H1 (cell line): ENCODE measurements at regions not wholly inside any gene's neighbourhood (a gene's known extent, or its start where the extent isn't known, plus 50 kb on each side); places are given as distances from the start of the nearest gene placed in this dataset.

Source experiments
- CTCF ChIP-seq, 3 experiments: IDR thresholded peaks; 1 replicate in 2 of 3; 2 replicates in 1 of 3; pipeline versions ENCODE4 v1.5.1 to v1.6.1; 2011; ENCODE audit warnings: low read length in 3 of 3, mild to moderate bottlenecking in 3 of 3, inconsistent platforms in 2 of 3, low read depth in 1 of 3, moderate library complexity in 1 of 3; ENCODE audit not compliant: insufficient read depth in 1 of 3; ENCODE audit errors: control extremely low read depth in 1 of 3
- FOSL1 ChIP-seq: IDR thresholded peaks from 2 replicates; pipeline ENCODE4 v1.6.1; 2011; ENCODE audit warnings: mild to moderate bottlenecking, low read depth, low read length, moderate library complexity; ENCODE audit not compliant: insufficient read depth
- KDM4A ChIP-seq: IDR thresholded peaks from one replicate; pipeline ENCODE4 v1.7.1; 2012; ENCODE audit warnings: low read depth, mild to moderate bottlenecking, moderate library complexity, low read length, inconsistent platforms; ENCODE audit not compliant: severe bottlenecking
- RBBP5 ChIP-seq: IDR thresholded peaks from 2 replicates; pipeline ENCODE4 v1.7.1; 2012; ENCODE audit warnings: low read depth, mild to moderate bottlenecking, inconsistent platforms, low read length, moderate library complexity, borderline replicate concordance
- SIRT6 ChIP-seq: IDR thresholded peaks from one replicate; pipeline ENCODE4 v1.7.1; 2012; ENCODE audit warnings: low read length, inconsistent platforms
- SP1 ChIP-seq: IDR thresholded peaks from 2 replicates; pipeline ENCODE4 v1.6.1; 2011; ENCODE audit warnings: low read depth, low read length
- SP4 ChIP-seq: IDR thresholded peaks from 2 replicates; pipeline ENCODE4 v1.6.1; 2012; ENCODE audit warnings: low read length, inconsistent platforms
- TCF12 ChIP-seq: IDR thresholded peaks from 2 replicates; pipeline ENCODE4 v1.6.1; 2011; ENCODE audit warnings: low read depth, mild to moderate bottlenecking, low read length
- YY1 ChIP-seq: IDR thresholded peaks from 2 replicates; pipeline ENCODE4 v1.6.1; 2011; ENCODE audit warnings: low read depth, mild to moderate bottlenecking, low read length

- TF ChIP-seq CTCF (IDR thresholded peaks at IDR 0.05; ENCODE audit: control extremely low read depth in 1 of 3, insufficient read depth in 1 of 3, low read depth in 1 of 3, low read length in 3 of 3), result no peak
- no peak for TF ChIP-seq KDM4A
- TF ChIP-seq SP1, result no peak
- no peak for TF ChIP-seq RBBP5
- no peak for TF ChIP-seq YY1
- TF ChIP-seq FOSL1, result no peak
- TF ChIP-seq SP4, result no peak
- TF ChIP-seq TCF12, result no peak
- TF ChIP-seq SIRT6, result no peak
These were observed 185.3 kb downstream of the KIF26A start (continued) for GRCh38 chr14:104323551-104324175.
